HepG2 (cell line): ENCODE measurements at regions not wholly inside any gene's neighbourhood (a gene's known extent, or its start where the extent isn't known, plus 50 kb on each side); places are given as distances from the start of the nearest gene placed in this dataset.

Experiments used
- ATAC-seq: fragments of 200-7000 bp; cut with Tn5 transposase; 3 replicates; pipeline ENCODE4 v1.9.1; 2020; ENCODE audit warnings: mild to moderate bottlenecking, moderate library complexity
- BruUV-seq: library from RNA; stranded (reverse); fragments of 400-500 nt; replicated peaks from 2 replicates; lab custom pipeline; 2021; lab: Mats Ljungman, UMichigan
- CTCF ChIA-PET: fragments of 300-600 bp; formaldehyde crosslinking; extraction: SDS; loops from one replicate; lab custom pipeline; 2021; ENCODE audit warnings: low total read pairs, inconsistent platforms, low intra/inter-chr PET ratio; lab: Yijun Ruan, JAX
- POLR2A ChIA-PET: fragments of 350-600 bp; sonication (Branson Sonifier 250); formaldehyde crosslinking; loops from one replicate; lab custom pipeline; 2020; ENCODE audit warnings: antibody characterized with exemption, inconsistent platforms; lab: Yijun Ruan, JAX
- DNase-seq: peaks from one replicate; pipeline ENCODE4 v3.0.0-alpha.2; 2015; ENCODE audit warnings: low spot score
- FAIRE-seq: peaks from 3 replicates; lab custom pipeline; 2011; peaks lifted over from hg19 to GRCh38; lab: Jason Lieb, UNC
- H2AFZ ChIP-seq: one replicate; pipeline ENCODE4 v1.6.1; 2011; ENCODE audit warnings: low read length, inconsistent platforms
- H3K27ac ChIP-seq: fragments of 300-600 bp; 3 replicates; pipeline ENCODE4 v1.8.0; 2011; ENCODE audit warnings: mixed run types, mild to moderate bottlenecking, mixed read lengths, low read length, inconsistent platforms; ENCODE audit not compliant: insufficient read depth; ENCODE audit errors: extremely low read length
- H3K27me3 ChIP-seq, 2 experiments: fragments of 200-600 bp in 1 of 2; 2 replicates in 1 of 2; 3 replicates in 1 of 2; pipeline versions ENCODE4 v1.6.0 to v1.8.0; 2011; ENCODE audit warnings: low read length in 2 of 2, mild to moderate bottlenecking in 2 of 2, moderate library complexity in 2 of 2, inconsistent platforms in 1 of 2; ENCODE audit not compliant: insufficient read depth in 2 of 2, control insufficient read depth in 1 of 2
- H3K36me3 ChIP-seq, 2 experiments: fragments of 200-600 bp in 1 of 2; replicated peaks in 1 of 2; 2 replicates in 1 of 2; 3 replicates in 1 of 2; pipeline versions ENCODE4 v1.5.1 to v1.8.0; 2011; ENCODE audit warnings: low read length in 2 of 2, inconsistent platforms in 1 of 2; ENCODE audit not compliant: insufficient read depth in 2 of 2, control insufficient read depth in 1 of 2
- H3K4me1 ChIP-seq: 2 replicates; pipeline ENCODE4 v1.5.1; 2012; ENCODE audit warnings: low read length, inconsistent platforms; ENCODE audit not compliant: insufficient read depth
- H3K4me2 ChIP-seq: 2 replicates; pipeline ENCODE4 v1.6.0; 2011; ENCODE audit warnings: low read depth, low read length, inconsistent platforms
- H3K4me3 ChIP-seq, 3 experiments: fragments of 200-600 bp in 1 of 3; sonication (generic), shearing (Covaris generic) in 1 of 3; replicated peaks in 1 of 3; 2 replicates each; pipeline ENCODE4 v1.5.1; 2011 to 2016; ENCODE audit warnings: low read length in 3 of 3, inconsistent platforms in 2 of 3, low read depth in 2 of 3, mild to moderate bottlenecking in 2 of 3, control low read depth in 1 of 3, mixed read lengths in 1 of 3; ENCODE audit not compliant: insufficient read depth in 1 of 3
- H3K79me2 ChIP-seq: one replicate; pipeline ENCODE4 v1.6.1; 2011; ENCODE audit warnings: low read length, inconsistent platforms; ENCODE audit not compliant: insufficient read depth
- H3K9ac ChIP-seq: 2 replicates; pipeline ENCODE4 v1.6.0; 2011; ENCODE audit warnings: mild to moderate bottlenecking, low read depth, low read length, inconsistent platforms; ENCODE audit not compliant: insufficient read depth
- H3K9me3 ChIP-seq: 2 replicates; pipeline ENCODE4 v1.5.1; 2012; ENCODE audit warnings: mild to moderate bottlenecking, low read length
- H4K20me1 ChIP-seq: 2 replicates; pipeline ENCODE4 v1.6.0; 2011; ENCODE audit warnings: inconsistent platforms, mild to moderate bottlenecking, low read length, moderate library complexity; ENCODE audit not compliant: insufficient read depth
- ATF7 ChIP-seq, 2 experiments: fragments of 450-650 bp in 1 of 2; sonication (generic) in 1 of 2; formaldehyde crosslinking in 1 of 2; IDR thresholded peaks; 2 replicates each; pipeline versions ENCODE4 v1.4.0 to v1.6.1; 2016 to 2020; ENCODE audit warnings: antibody characterized with exemption in 1 of 2, mild to moderate bottlenecking in 1 of 2, missing genetic modification reagents in 1 of 2
- ELF3 ChIP-seq: IDR thresholded peaks from 2 replicates; pipeline ENCODE4 v1.6.1; 2016; ENCODE audit warnings: missing genetic modification reagents, missing compliant biosample characterization
- SMYD3 ChIP-seq: sonication (generic); formaldehyde crosslinking; IDR thresholded peaks from 2 replicates; pipeline ENCODE4 v1.8.1; 2023; ENCODE audit warnings: mild to moderate bottlenecking, missing genetic modification reagents
- ZNF615 ChIP-seq: sonication (generic); formaldehyde crosslinking; IDR thresholded peaks from 2 replicates; pipeline ENCODE4 v1.5.0; 2020; ENCODE audit warnings: mild to moderate bottlenecking, missing genetic modification reagents, borderline replicate concordance
- WGBS: methylation state at CpG from one replicate; pipeline ENCODE4 v1.1.6; 2017; ENCODE audit warnings: low lambda C conversion rate; 5-methylcytosine and 5-hydroxymethylcytosine counted together
- in situ Hi-C: cut with HindIII; loops from 2 replicates; pipeline ENCODE4 v1.10.0; 2017; ENCODE audit warnings: low pct_unique_long_range_greater_than_20kb; ENCODE audit not compliant: extremely low pct_ligation_motif_present
- intact Hi-C: fragments of 100-400 bp; cut with micrococcal nuclease; formaldehyde crosslinking; loops from one replicate; pipeline ENCODE4 v1.10.0; 2022; ENCODE audit not compliant: unreplicated experiment
- TF ChIP-seq, protein P1 (sequence below): sonication (generic); formaldehyde crosslinking; IDR thresholded peaks from 2 replicates; pipeline ENCODE4 v1.4.0; 2020; ENCODE audit warnings: missing genetic modification reagents, mild to moderate bottlenecking, borderline replicate concordance

DNA sequence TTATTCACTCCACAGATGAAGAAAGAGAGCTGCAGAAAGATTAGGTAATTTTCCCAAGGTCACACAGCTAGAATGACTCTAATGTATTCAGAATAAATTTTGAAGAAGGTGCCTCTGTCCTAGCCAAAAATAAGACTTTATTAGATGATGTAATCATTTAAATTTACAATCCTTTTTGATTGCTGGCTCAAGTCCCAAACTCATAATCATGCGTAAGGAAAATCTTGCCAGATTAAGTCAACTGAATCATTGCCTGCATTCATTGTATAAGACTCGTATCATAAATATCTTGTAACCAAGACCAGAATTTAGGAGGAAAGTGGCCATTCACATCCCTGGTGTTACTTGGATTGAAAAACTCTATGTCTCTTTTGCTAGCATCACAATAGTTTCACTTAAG lies 53.1 kb upstream of the STK39 start:
- no peaks in the 10 kb centered on the region for H3K4me1 ChIP-seq
- no TSS peak for BruUV-seq
- ChIA-PET POLR2A (no interaction called here), CTCF (no interaction called here)
- no peak for TF ChIP-seq SMYD3 (CRISPR knock-in tag)
- TF ChIP-seq ELF3 (CRISPR knock-in tag) = no peak
- peak; percentile 87 for TF ChIP-seq ATF7 (IDR thresholded peaks at IDR 0.05)
- TF ChIP-seq ATF7 (CRISPR knock-in tag; IDR thresholded peaks at IDR 0.05) = no peak
- no peak for TF ChIP-seq ZNF615 (CRISPR knock-in tag)
- TF ChIP-seq, protein P1, sequence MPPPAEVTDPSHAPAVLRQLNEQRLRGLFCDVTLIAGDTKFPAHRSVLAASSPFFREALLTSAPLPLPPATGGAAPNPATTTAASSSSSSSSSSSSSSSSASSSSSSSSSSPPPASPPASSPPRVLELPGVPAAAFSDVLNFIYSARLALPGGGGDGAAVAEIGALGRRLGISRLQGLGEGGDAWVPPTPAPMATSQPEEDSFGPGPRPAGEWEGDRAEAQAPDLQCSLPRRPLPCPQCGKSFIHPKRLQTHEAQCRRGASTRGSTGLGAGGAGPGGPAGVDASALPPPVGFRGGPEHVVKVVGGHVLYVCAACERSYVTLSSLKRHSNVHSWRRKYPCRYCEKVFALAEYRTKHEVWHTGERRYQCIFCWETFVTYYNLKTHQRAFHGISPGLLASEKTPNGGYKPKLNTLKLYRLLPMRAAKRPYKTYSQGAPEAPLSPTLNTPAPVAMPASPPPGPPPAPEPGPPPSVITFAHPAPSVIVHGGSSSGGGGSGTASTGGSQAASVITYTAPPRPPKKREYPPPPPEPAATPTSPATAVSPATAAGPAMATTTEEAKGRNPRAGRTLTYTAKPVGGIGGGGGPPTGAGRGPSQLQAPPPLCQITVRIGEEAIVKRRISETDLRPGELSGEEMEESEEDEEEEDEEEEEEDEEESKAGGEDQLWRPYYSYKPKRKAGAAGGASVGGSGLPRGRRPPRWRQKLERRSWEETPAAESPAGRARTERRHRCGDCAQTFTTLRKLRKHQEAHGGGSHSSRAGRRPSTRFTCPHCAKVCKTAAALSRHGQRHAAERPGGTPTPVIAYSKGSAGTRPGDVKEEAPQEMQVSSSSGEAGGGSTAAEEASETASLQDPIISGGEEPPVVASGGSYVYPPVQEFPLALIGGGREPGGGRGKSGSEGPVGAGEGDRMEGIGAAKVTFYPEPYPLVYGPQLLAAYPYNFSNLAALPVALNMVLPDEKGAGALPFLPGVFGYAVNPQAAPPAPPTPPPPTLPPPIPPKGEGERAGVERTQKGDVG (CRISPR knock-in tag) = no peak
- intact Hi-C loops (no loop called here), in situ Hi-C loops (no loop called here)
- H3K27ac ChIP-seq = no peak overlapping the region
- FAIRE-seq (no peak), DNase-seq (no peak), ATAC-seq (no peak)
- H3K9me3 ChIP-seq = peaks cover 4% of the 10 kb centered on the region
- no peaks in the 10 kb centered on the region for H3K27me3 ChIP-seq
- H4K20me1 ChIP-seq = no peaks in the 10 kb centered on the region
- H2AFZ ChIP-seq = no peak overlapping the region
- no peaks in the 10 kb centered on the region for H3K79me2 ChIP-seq
- H3K36me3 ChIP-seq = no peaks in the 10 kb centered on the region
- WGBS = 83% methylated on average over 2 of the region's 2 CpGs
- H3K4me2 ChIP-seq = no peak overlapping the region
- H3K4me3 ChIP-seq = no peak overlapping the region
- H3K9ac ChIP-seq = no peak overlapping the region
